OCI-M1 (cell line): ENCODE measurements at regions not wholly inside any gene's neighbourhood (a gene's known extent, or its start where the extent isn't known, plus 50 kb on each side); places are given as distances from the start of the nearest gene placed in this dataset.
"Not testable (repeated sequence)": the region's sequence is repeated elsewhere in the genome, so short reads cannot be mapped to it uniquely, and the experiment has no call there.

Source experiments
- DNase-seq: peaks from one replicate; lab custom pipeline; 2025; lab: John Stamatoyannopoulos, UW

GRCh38 chr21:8987896-8988295 lies 1533.5 kb upstream of the TPTE start:
- not testable (repeated sequence) for DNase-seq

- no peak for DNase-seq
Observed at GRCh38 chr21:8988696-8989095, 1532.7 kb upstream of the TPTE start.

GRCh38 chr21:8989261-8989711 lies 1532.1 kb upstream of the TPTE start:
- DNase-seq = no peak

- no peak for DNase-seq
Observed at GRCh38 chr21:8989721-8990325, 1531.6 kb upstream of the TPTE start.

GRCh38 chr21:8990326-8991087 lies 1530.9 kb upstream of the TPTE start:
- no peak for DNase-seq

- no peak for DNase-seq
Observed at GRCh38 chr21:8991088-8991907, 1530.1 kb upstream of the TPTE start.

GRCh38 chr21:8991968-8992621 lies 1529.3 kb upstream of the TPTE start:
- no peak for DNase-seq

- no peak for DNase-seq
Observed at GRCh38 chr21:8992731-8993174, 1528.6 kb upstream of the TPTE start.

GRCh38 chr21:8993284-8993942 lies 1528.0 kb upstream of the TPTE start:
- no peak for DNase-seq

- DNase-seq = no peak
Observed at GRCh38 chr21:8993943-8994639, 1527.3 kb upstream of the TPTE start.

- no peak for DNase-seq
Observed at GRCh38 chr21:8994640-8995511, 1526.5 kb upstream of the TPTE start.

- not testable (repeated sequence) for DNase-seq
Observed at GRCh38 chr21:8996487-8996968, 1524.9 kb upstream of the TPTE start.

GRCh38 chr21:8997011-8997440 lies 1524.4 kb upstream of the TPTE start:
- no peak for DNase-seq

GRCh38 chr21:8997443-8998390 lies 1523.7 kb upstream of the TPTE start:
- DNase-seq = not testable (repeated sequence)

- DNase-seq = not testable (repeated sequence)
Observed at GRCh38 chr21:8998480-8998879, 1522.9 kb upstream of the TPTE start.

GRCh38 chr21:8998946-8999681 lies 1522.3 kb upstream of the TPTE start:
- no peak for DNase-seq

GRCh38 chr21:9000132-9000531 lies 1521.3 kb upstream of the TPTE start:
- not testable (repeated sequence) for DNase-seq

- not testable (repeated sequence) for DNase-seq
Observed at GRCh38 chr21:9000671-9001070, 1520.7 kb upstream of the TPTE start.
